Neutrophil (primary cell): ENCODE measurements at regions not wholly inside any gene's neighbourhood (a gene's known extent, or its start where the extent isn't known, plus 50 kb on each side); places are given as distances from the start of the nearest gene placed in this dataset.

Source experiments
- H3K27ac ChIP-seq: fragments of 200-600 bp; sonication (generic); 2 replicates; pipeline ENCODE4 v1.5.1; 2016; ENCODE audit warnings: mild to moderate bottlenecking, moderate library complexity
- H3K27me3 ChIP-seq: fragments of 200-600 bp; sonication (generic); 2 replicates; pipeline ENCODE4 v1.6.0; 2016; ENCODE audit warnings: mild to moderate bottlenecking
- H3K36me3 ChIP-seq: fragments of 200-600 bp; sonication (generic); 2 replicates; pipeline ENCODE4 v1.5.1; 2017
- H3K4me1 ChIP-seq, 2 experiments: fragments of 200-600 bp in 1 of 2; sonication (generic) in 1 of 2; 1 replicate in 1 of 2; 2 replicates in 1 of 2; pipeline versions ENCODE4 v1.5.1 to v1.6.1; 2013 to 2016; ENCODE audit warnings: low read depth in 1 of 2, low read length in 1 of 2, mild to moderate bottlenecking in 1 of 2, moderate library complexity in 1 of 2; ENCODE audit not compliant: control insufficient read depth in 1 of 2, insufficient read depth in 1 of 2
- H3K4me3 ChIP-seq, 2 experiments: fragments of 200-600 bp in 1 of 2; sonication (generic) in 1 of 2; 1 replicate in 1 of 2; 2 replicates in 1 of 2; pipeline ENCODE4 v1.5.1; 2013 to 2016; ENCODE audit warnings: low read depth in 1 of 2, low read length in 1 of 2, mild to moderate bottlenecking in 1 of 2, moderate library complexity in 1 of 2
- H3K9me3 ChIP-seq: fragments of 200-600 bp; sonication (generic); 2 replicates; pipeline ENCODE4 v1.5.1; 2016
- CTCF ChIP-seq: fragments of 200-600 bp; sonication (generic); IDR thresholded peaks from 2 replicates; pipeline ENCODE4 v1.5.1; 2016; ENCODE audit warnings: antibody characterized with exemption

- H3K27me3 ChIP-seq, result no peaks in the 10 kb centered on the region
- no peak overlapping the region for H3K27ac ChIP-seq
- H3K36me3 ChIP-seq, result no peaks in the 10 kb centered on the region
- no peak overlapping the region for H3K4me3 ChIP-seq
- no peak for TF ChIP-seq CTCF
- no peaks in the 10 kb centered on the region for H3K4me1 ChIP-seq
- H3K9me3 ChIP-seq, result no peaks in the 10 kb centered on the region
Observed at GRCh38 chr3:176310641-176311040, 886.6 kb downstream of the TBL1XR1 start.

GRCh38 chr3:176302271-176302670 lies 895.0 kb downstream of the TBL1XR1 start:
- H3K9me3 ChIP-seq, result no peaks in the 10 kb centered on the region
- no peak overlapping the region for H3K4me3 ChIP-seq
- H3K4me1 ChIP-seq, result no peaks in the 10 kb centered on the region
- H3K36me3 ChIP-seq, result no peaks in the 10 kb centered on the region
- H3K27me3 ChIP-seq, result no peaks in the 10 kb centered on the region
- H3K27ac ChIP-seq, result no peak overlapping the region
- no peak for TF ChIP-seq CTCF

GRCh38 chr3:176296066-176296597 lies 901.1 kb downstream of the TBL1XR1 start:
- H3K27ac ChIP-seq, result no peak overlapping the region
- H3K4me1 ChIP-seq, result no peaks in the 10 kb centered on the region
- no peak overlapping the region for H3K4me3 ChIP-seq
- H3K36me3 ChIP-seq, result no peaks in the 10 kb centered on the region
- H3K9me3 ChIP-seq, result no peaks in the 10 kb centered on the region
- no peaks in the 10 kb centered on the region for H3K27me3 ChIP-seq
- TF ChIP-seq CTCF, result no peak

GRCh38 chr3:176293276-176293675 lies 904.0 kb downstream of the TBL1XR1 start:
- Histone ChIP-seq H3K4me3 (no peak overlapping the region), H3K27me3 (no peaks in the 10 kb centered on the region), H3K36me3 (no peaks in the 10 kb centered on the region), H3K9me3 (no peaks in the 10 kb centered on the region), H3K4me1 (no peaks in the 10 kb centered on the region), H3K27ac (no peak overlapping the region)
- no peak for TF ChIP-seq CTCF

GRCh38 chr3:176286476-176287085 lies 910.7 kb downstream of the TBL1XR1 start:
- Histone ChIP-seq H3K27me3 (no peaks in the 10 kb centered on the region), H3K36me3 (no peaks in the 10 kb centered on the region), H3K27ac (no peak overlapping the region), H3K4me1 (no peaks in the 10 kb centered on the region), H3K4me3 (no peak overlapping the region), H3K9me3 (no peaks in the 10 kb centered on the region)
- no peak for TF ChIP-seq CTCF
